GM12865 (cell line): ENCODE measurements at regions not wholly inside any gene's neighbourhood (a gene's known extent, or its start where the extent isn't known, plus 50 kb on each side); places are given as distances from the start of the nearest gene placed in this dataset.
A peak's percentile ranks its signal among the peaks of the same experiment; 100 is the strongest.

Experiments
- DNase-seq: peaks from one replicate; pipeline ENCODE4 v3.0.0; 2010; ENCODE audit warnings: low read depth
- H3K4me3 ChIP-seq: 2 replicates; pipeline ENCODE4 v1.5.1; 2011; ENCODE audit warnings: mild to moderate bottlenecking, low read depth, low read length, control low read depth
- TF ChIP-seq, protein P1 (sequence below): IDR thresholded peaks from 2 replicates; pipeline ENCODE4 v1.5.1; 2011; ENCODE audit warnings: low read length, control low read depth, low read depth, inconsistent platforms; ENCODE audit not compliant: insufficient read depth; ENCODE audit errors: missing control alignments

DNA sequence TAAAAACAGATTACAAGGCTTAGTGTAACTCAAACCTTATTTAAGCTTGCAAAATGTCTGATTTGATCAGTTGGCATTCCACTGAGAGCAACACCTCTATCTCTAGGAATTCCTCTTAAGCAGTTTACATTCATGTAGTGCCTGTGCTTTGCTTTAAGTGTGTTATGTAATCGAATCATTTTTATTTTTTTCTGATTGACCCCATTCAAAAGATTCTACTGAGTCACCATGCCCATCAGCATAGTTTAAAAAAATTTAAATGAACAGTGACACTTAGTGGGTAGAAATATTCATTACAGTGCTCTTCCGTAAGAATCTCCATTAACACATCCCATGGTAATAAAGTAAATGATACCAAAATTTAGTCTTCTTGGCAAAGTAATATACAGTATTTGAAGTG lies 67.8 kb upstream of the SLC4A10 start:
- TF ChIP-seq, protein P1, sequence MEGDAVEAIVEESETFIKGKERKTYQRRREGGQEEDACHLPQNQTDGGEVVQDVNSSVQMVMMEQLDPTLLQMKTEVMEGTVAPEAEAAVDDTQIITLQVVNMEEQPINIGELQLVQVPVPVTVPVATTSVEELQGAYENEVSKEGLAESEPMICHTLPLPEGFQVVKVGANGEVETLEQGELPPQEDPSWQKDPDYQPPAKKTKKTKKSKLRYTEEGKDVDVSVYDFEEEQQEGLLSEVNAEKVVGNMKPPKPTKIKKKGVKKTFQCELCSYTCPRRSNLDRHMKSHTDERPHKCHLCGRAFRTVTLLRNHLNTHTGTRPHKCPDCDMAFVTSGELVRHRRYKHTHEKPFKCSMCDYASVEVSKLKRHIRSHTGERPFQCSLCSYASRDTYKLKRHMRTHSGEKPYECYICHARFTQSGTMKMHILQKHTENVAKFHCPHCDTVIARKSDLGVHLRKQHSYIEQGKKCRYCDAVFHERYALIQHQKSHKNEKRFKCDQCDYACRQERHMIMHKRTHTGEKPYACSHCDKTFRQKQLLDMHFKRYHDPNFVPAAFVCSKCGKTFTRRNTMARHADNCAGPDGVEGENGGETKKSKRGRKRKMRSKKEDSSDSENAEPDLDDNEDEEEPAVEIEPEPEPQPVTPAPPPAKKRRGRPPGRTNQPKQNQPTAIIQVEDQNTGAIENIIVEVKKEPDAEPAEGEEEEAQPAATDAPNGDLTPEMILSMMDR = no peak
- H3K4me3 ChIP-seq = no peak overlapping the region
- no peak for DNase-seq

DNA sequence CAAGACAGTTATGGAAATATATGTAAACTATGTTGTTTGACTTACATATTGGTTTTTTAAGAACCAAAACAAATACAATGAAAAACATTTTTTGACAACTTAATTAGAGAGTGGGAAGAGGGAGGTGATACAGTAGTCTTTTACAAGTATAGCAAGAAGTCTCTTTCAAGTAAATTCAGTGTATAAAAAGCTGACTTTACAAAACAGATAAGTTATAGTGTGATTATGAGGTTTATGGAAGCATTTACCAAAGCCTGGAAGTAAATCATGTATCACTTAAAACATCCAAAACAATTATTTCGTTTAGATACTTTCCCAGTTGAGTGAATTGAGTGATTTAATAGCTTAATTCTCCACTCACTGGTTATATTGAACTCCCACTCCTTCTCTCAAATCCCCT lies 66.7 kb upstream of the SLC4A10 start:
- H3K4me3 ChIP-seq = no peak overlapping the region
- DNase-seq = no peak
- TF ChIP-seq, protein P1 = no peak

DNA sequence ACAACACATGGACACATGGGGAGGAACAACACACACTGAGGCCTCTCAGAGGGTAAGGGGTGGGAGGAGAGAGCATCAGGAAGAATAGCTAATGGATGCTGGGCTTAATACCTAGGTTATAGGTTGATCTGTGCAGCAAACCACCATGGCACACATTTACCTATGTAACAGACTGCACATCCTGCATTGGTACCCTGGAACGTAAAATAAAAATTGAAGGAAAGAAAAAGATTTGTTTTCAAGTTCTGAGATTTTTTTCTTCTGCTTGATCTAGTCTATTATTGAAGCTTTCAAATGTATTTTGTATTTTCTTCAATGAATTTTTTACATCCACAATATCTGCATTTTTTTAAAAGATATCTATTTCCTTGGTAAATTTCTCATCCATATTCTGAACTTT lies 59.3 kb upstream of the SLC4A10 start:
- TF ChIP-seq, protein P1 = no peak
- H3K4me3 ChIP-seq = no peak overlapping the region

DNA sequence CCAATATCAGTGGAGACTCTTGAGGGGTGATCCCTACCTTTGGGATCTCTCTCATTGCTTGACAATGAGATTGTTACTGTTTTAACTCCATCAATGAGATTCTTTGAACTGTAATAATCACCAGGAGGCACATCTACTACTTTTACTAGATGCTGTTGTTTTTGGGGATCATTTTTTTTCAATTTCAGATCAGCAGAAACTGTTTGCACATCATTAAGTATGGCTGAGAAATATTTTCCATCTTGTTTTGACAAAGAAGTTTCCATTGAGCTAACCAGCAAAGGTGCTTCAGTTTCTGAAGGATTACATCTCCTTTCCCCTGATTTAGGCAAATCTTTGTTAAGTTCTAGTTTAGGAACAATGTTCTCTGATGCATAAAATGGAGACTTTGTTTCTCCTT lies 54.8 kb upstream of the SLC4A10 start:
- DNase-seq = no peak
- TF ChIP-seq, protein P1 = no peak
- no peak overlapping the region for H3K4me3 ChIP-seq

More for the DNA sequence above, 59.3 kb upstream of the SLC4A10 start:
- DNase-seq = no peak

DNA sequence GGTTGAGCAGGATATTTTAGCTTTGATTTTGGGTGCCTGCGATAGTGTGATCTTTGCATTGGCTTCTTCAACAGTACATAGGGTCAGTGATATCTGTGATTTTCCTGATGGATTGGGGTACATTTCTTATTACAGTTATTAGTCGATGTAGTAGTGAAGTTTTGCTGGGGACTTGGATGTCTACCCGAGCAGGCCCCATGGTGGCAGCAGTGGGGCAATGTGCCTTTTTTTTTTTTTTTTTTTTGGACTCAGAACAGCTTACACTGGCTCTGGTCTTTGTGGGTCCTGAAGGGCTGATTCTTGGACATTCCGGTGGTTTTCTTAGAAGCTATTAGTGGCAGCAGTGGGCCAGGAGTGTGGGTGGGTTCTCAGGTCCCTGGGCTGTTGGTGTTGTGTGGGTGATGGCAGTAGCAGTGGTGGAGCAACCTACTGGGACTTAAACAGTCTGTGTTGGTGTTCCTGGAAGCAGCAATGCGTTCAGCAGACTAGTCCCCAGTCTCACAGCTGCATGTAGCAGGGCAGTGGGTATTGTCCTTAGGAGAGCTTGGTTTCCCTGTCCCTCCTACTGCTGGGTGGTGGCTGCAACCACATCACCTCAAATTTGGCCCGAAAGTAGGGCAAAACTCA lies 53.7 kb upstream of the SLC4A10 start:
- no peak overlapping the region for H3K4me3 ChIP-seq
- peak; percentile 22 for DNase-seq
- TF ChIP-seq, protein P1 = peak; percentile 29

DNA sequence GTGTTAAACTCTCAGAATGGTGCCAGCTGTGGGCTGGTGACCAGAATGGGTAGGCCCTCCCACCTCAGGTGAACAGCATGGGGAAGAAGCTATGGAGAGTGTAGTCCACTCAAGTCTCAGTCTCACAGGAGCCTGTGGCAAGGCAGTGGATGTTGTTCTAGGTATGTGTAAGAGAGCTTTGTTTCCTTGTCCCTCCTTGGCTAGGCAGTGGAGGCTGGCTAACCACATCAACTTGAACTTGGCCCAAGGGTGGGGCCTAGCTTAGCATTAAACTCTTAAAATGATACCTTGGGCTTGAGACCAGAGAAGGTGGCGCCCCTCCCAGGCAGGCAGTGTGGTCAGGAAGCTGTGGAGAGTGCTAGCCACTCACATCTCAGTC lies 53.2 kb upstream of the SLC4A10 start:
- H3K4me3 ChIP-seq = no peak overlapping the region
- TF ChIP-seq, protein P1 = no peak
- DNase-seq = peak; percentile 15
